Liver (tissue), 7 donors: ENCODE measurements at regions not wholly inside any gene's neighbourhood (a gene's known extent, or its start where the extent isn't known, plus 50 kb on each side); places are given as distances from the start of the nearest gene placed in this dataset.

Experiments
- DNase-seq: peaks from one replicate; pipeline ENCODE4 v3.0.0-alpha.2; 2017; ENCODE audit warnings: low spot score
- H3K27ac ChIP-seq, 2 donors: one replicate each; pipeline ENCODE4 v1.7.0; 2013; ENCODE audit warnings: inconsistent platforms in 2 of 2, low read length in 2 of 2, control low read depth in 1 of 2, low read depth in 1 of 2, mild to moderate bottlenecking in 1 of 2
- H3K27me3 ChIP-seq, 4 donors: one replicate each; pipeline versions ENCODE4 v1.6.1 to v1.7.0; 2013; ENCODE audit warnings: low read length in 3 of 4, inconsistent platforms in 1 of 4, mild to moderate bottlenecking in 1 of 4, moderate library complexity in 1 of 4; ENCODE audit not compliant: control insufficient read depth in 4 of 4, insufficient read depth in 4 of 4
- H3K36me3 ChIP-seq, 4 donors: one replicate each; pipeline versions ENCODE4 v1.6.1 to v1.7.0; 2013; ENCODE audit warnings: low read length in 3 of 4, mild to moderate bottlenecking in 3 of 4, low read depth in 1 of 4, moderate library complexity in 1 of 4; ENCODE audit not compliant: control insufficient read depth in 4 of 4, insufficient read depth in 3 of 4
- H3K4me1 ChIP-seq, 4 donors: one replicate each; pipeline versions ENCODE4 v1.6.1 to v1.7.0; 2013; ENCODE audit warnings: low read length in 3 of 4, mild to moderate bottlenecking in 3 of 4, moderate library complexity in 1 of 4; ENCODE audit not compliant: control insufficient read depth in 4 of 4, insufficient read depth in 4 of 4
- H3K4me3 ChIP-seq, 3 donors: one replicate each; pipeline versions ENCODE4 v1.6.1 to v1.7.0; 2013; ENCODE audit warnings: low read length in 3 of 3, control low read depth in 1 of 3, low read depth in 1 of 3, mild to moderate bottlenecking in 1 of 3
- H3K9ac ChIP-seq, 2 donors: one replicate each; pipeline ENCODE4 v1.7.0; 2013; ENCODE audit warnings: low read length in 2 of 2, mild to moderate bottlenecking in 2 of 2, moderate library complexity in 2 of 2, control low read depth in 1 of 2, low read depth in 1 of 2
- H3K9me3 ChIP-seq, 4 donors: one replicate each; pipeline versions ENCODE4 v1.6.1 to v1.7.0; 2013; ENCODE audit warnings: low read length in 3 of 4; ENCODE audit not compliant: control insufficient read depth in 4 of 4
- FOXA2 ChIP-seq: IDR thresholded peaks from 2 replicates; pipeline ENCODE4 v1.6.1; 2016; ENCODE audit warnings: antibody characterized with exemption
- GABPA ChIP-seq, 2 donors: IDR thresholded peaks in 1 of 2; conservative IDR thresholded peaks in 1 of 2; 2 replicates each; pipeline ENCODE4 v1.6.1; 2016; ENCODE audit warnings: antibody characterized with exemption in 2 of 2, mild to moderate bottlenecking in 1 of 2, moderate library complexity in 1 of 2
- HNF4A ChIP-seq, 2 donors: conservative IDR thresholded peaks; 2 replicates each; pipeline ENCODE4 v1.6.1; 2016; ENCODE audit warnings: antibody characterized with exemption in 2 of 2, mild to moderate bottlenecking in 2 of 2
- RXRA ChIP-seq, 2 donors: IDR thresholded peaks; 2 replicates each; pipeline ENCODE4 v1.6.1; 2017 to 2018; ENCODE audit warnings: antibody characterized with exemption in 2 of 2, mild to moderate bottlenecking in 1 of 2
- WGBS: extraction: QIAGEN DNeasy Blood & Tissue Kit; methylation state at CpG from one replicate; pipeline ENCODE4 v1.1.7; 2013; 5-methylcytosine and 5-hydroxymethylcytosine counted together
- TF ChIP-seq, protein P1 (sequence below): IDR thresholded peaks from 2 replicates; pipeline ENCODE4 v1.6.1; 2016; ENCODE audit warnings: antibody characterized with exemption, mild to moderate bottlenecking
- TF ChIP-seq, protein P2 (sequence below): IDR thresholded peaks from 2 replicates; pipeline ENCODE4 v1.6.1; 2016; ENCODE audit warnings: antibody characterized with exemption
- TF ChIP-seq, protein P3 (sequence below): IDR thresholded peaks from 2 replicates; pipeline ENCODE4 v1.6.1; 2016; ENCODE audit warnings: antibody characterized with exemption
- donor health status: healthy.
- donor health status: healthy.
- donor health status: healthy.
- donor health status: healthy.

DNA sequence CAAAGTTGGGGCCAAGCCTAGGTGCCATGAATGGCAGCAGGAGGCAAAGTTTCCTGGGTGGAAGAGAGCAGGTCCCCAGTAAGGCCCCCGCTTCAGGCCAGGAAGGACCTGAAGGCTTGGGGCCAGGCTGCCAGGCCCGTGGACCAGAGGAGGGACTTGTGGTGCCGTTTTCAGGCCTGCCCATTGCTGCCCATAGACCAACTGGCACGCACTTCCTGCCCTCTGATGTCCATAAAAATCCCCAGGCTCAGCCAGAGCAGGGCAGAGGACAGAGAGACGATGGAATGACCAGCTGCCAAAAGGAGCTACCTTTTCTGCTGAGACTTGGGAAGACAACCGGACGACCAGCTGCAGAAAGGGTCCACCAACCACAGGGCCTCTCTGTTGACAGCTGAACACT lies 1205.5 kb downstream of the ARAP2 start:
- H3K27ac ChIP-seq = no peak overlapping the region
- 74% methylated on average over 7 of the region's 7 CpGs for WGBS
- peaks cover 0 to 2% (median 0%) of the 10 kb centered on the region in 4 donors for H3K9me3 ChIP-seq
- no peaks in the 10 kb centered on the region for H3K27me3 ChIP-seq
- no peak overlapping the region for H3K9ac ChIP-seq
- DNase-seq = no peak
- no peak for TF ChIP-seq GABPA (IDR thresholded peaks at IDR 0.05 in 1 of 2, conservative IDR thresholded peaks at IDR 0.05 in 1 of 2)
- TF ChIP-seq, protein P1, sequence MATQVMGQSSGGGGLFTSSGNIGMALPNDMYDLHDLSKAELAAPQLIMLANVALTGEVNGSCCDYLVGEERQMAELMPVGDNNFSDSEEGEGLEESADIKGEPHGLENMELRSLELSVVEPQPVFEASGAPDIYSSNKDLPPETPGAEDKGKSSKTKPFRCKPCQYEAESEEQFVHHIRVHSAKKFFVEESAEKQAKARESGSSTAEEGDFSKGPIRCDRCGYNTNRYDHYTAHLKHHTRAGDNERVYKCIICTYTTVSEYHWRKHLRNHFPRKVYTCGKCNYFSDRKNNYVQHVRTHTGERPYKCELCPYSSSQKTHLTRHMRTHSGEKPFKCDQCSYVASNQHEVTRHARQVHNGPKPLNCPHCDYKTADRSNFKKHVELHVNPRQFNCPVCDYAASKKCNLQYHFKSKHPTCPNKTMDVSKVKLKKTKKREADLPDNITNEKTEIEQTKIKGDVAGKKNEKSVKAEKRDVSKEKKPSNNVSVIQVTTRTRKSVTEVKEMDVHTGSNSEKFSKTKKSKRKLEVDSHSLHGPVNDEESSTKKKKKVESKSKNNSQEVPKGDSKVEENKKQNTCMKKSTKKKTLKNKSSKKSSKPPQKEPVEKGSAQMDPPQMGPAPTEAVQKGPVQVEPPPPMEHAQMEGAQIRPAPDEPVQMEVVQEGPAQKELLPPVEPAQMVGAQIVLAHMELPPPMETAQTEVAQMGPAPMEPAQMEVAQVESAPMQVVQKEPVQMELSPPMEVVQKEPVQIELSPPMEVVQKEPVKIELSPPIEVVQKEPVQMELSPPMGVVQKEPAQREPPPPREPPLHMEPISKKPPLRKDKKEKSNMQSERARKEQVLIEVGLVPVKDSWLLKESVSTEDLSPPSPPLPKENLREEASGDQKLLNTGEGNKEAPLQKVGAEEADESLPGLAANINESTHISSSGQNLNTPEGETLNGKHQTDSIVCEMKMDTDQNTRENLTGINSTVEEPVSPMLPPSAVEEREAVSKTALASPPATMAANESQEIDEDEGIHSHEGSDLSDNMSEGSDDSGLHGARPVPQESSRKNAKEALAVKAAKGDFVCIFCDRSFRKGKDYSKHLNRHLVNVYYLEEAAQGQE = no peak
- no peak for TF ChIP-seq RXRA (IDR thresholded peaks at IDR 0.05)
- TF ChIP-seq, protein P2, sequence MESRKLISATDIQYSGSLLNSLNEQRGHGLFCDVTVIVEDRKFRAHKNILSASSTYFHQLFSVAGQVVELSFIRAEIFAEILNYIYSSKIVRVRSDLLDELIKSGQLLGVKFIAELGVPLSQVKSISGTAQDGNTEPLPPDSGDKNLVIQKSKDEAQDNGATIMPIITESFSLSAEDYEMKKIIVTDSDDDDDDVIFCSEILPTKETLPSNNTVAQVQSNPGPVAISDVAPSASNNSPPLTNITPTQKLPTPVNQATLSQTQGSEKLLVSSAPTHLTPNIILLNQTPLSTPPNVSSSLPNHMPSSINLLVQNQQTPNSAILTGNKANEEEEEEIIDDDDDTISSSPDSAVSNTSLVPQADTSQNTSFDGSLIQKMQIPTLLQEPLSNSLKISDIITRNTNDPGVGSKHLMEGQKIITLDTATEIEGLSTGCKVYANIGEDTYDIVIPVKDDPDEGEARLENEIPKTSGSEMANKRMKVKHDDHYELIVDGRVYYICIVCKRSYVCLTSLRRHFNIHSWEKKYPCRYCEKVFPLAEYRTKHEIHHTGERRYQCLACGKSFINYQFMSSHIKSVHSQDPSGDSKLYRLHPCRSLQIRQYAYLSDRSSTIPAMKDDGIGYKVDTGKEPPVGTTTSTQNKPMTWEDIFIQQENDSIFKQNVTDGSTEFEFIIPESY = no peak
- no peak for TF ChIP-seq HNF4A (conservative IDR thresholded peaks at IDR 0.05)
- TF ChIP-seq FOXA2 = no peak
- no peak overlapping the region for H3K4me3 ChIP-seq
- no peaks in the 10 kb centered on the region for H3K4me1 ChIP-seq
- no peaks in the 10 kb centered on the region for H3K36me3 ChIP-seq

DNA sequence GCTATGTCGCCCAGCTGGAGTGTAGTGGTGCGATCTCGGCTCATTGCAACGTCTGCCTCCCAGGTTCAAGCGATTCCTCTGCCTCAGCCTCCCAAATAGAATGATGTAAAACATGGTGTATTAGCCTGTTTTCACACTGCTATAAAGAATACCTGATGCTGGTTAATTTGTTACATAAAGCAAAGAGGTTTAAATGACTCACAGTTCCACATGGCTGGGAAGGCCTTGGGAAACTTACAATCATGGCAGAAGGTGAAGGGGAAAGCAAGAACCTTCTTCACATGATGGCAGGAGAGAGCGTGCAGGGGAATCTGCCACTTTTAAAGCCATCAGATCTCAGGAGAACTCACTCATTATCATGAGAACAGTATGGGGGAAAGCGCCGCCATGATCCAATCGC lies 1191.8 kb downstream of the ARAP2 start:
- 90% methylated on average over 9 of the region's 9 CpGs for WGBS
- Histone ChIP-seq H3K36me3 (no peaks in the 10 kb centered on the region), H3K9ac (no peak overlapping the region), H3K4me1 (no peaks in the 10 kb centered on the region), H3K9me3 (no peaks in the 10 kb centered on the region), H3K27ac (no peak overlapping the region), H3K27me3 (no peaks in the 10 kb centered on the region), H3K4me3 (no peak overlapping the region)
- TF ChIP-seq, protein P1 = no peak
- TF ChIP-seq, protein P3, sequence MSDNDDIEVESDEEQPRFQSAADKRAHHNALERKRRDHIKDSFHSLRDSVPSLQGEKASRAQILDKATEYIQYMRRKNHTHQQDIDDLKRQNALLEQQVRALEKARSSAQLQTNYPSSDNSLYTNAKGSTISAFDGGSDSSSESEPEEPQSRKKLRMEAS = no peak
- no peak for TF ChIP-seq RXRA (IDR thresholded peaks at IDR 0.05)
- DNase-seq = no peak
